ENCODE measurements at regions not wholly inside any gene's neighbourhood (a gene's known extent, or its start where the extent isn't known, plus 50 kb on each side); places are given as distances from the start of the nearest gene placed in this dataset.

DNA sequence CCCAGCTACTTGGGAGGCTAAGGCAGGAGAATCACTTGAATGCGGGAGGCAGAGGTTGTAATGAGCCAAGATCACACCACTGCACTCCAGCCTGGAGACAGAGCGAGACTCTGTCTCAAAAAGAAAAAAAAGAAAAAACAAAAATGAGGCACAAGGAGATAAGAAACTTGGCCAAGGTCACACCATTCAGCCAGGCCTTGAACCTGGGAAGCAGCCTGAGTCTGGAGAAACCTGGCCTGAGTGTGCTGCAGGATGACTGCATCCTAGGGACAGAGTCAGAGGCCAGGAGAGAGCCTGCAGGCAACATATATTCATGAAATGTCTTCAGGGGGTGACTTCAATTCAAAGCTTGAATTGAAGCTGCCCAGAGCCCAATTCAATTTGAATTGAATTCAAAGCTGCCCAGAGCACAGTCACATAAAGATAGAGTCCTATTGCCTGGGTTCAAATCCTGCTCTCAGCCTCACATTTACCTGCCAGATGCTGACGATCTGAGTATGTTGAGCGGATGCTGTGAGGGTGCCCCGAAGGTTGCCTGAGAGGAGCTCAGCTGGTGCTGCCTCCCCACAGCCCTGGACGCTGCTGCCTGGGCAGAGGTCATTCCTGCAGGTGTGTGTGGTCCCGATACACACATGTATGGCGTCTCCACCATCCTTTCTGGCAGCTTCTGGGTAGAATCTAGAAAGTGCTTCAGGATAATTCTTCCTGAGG lies 307.7 kb downstream of the AJAP1 start:
- H3K4me3 ChIP-seq (ENCODE audit: low read depth, low read length) = no peak overlapping the region
- no peak for DNase-seq (ENCODE audit: low read depth)
- TF ChIP-seq, protein P1, sequence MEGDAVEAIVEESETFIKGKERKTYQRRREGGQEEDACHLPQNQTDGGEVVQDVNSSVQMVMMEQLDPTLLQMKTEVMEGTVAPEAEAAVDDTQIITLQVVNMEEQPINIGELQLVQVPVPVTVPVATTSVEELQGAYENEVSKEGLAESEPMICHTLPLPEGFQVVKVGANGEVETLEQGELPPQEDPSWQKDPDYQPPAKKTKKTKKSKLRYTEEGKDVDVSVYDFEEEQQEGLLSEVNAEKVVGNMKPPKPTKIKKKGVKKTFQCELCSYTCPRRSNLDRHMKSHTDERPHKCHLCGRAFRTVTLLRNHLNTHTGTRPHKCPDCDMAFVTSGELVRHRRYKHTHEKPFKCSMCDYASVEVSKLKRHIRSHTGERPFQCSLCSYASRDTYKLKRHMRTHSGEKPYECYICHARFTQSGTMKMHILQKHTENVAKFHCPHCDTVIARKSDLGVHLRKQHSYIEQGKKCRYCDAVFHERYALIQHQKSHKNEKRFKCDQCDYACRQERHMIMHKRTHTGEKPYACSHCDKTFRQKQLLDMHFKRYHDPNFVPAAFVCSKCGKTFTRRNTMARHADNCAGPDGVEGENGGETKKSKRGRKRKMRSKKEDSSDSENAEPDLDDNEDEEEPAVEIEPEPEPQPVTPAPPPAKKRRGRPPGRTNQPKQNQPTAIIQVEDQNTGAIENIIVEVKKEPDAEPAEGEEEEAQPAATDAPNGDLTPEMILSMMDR (conservative IDR thresholded peaks at IDR 0.05; ENCODE audit: low read depth, low read length) = no peak

DNA sequence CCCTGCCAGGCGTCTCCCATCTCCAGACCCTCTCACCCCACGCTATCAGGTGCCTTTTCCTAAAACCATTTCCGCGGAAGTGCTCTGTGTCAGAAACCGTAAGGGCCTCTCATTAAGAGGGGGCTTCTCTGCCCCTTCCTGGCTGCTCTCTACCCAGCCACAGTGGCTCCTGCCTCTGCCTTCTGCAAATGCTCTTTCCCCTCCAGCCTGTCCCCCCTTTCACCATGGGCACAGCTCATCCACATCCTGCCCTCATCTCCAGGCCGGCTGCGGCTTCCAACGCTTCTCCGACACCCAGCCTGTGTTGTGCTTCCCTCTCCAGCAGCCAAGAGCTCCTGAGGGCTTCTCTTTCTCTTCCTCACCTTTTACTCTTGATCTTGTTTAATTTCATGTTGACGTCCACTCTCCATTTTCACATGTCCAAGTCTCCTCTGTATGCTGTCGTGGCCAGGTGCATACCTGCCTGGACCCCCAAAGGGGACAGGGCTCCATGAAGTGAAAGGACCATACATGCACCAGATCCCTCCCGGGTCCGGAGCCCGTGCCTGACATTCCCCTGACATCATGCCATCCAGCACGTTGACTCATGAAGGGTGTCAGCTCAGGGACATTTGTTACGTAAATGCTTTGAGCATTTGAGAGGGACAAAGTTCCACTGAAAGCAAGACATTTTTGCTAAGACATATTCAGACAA lies 306.5 kb downstream of the AJAP1 start:
- no peak for DNase-seq (ENCODE audit: low read depth)
- H3K4me3 ChIP-seq (ENCODE audit: low read depth, low read length) = no peak overlapping the region
- TF ChIP-seq, protein P1 (conservative IDR thresholded peaks at IDR 0.05; ENCODE audit: low read depth, low read length) = no peak

DNA sequence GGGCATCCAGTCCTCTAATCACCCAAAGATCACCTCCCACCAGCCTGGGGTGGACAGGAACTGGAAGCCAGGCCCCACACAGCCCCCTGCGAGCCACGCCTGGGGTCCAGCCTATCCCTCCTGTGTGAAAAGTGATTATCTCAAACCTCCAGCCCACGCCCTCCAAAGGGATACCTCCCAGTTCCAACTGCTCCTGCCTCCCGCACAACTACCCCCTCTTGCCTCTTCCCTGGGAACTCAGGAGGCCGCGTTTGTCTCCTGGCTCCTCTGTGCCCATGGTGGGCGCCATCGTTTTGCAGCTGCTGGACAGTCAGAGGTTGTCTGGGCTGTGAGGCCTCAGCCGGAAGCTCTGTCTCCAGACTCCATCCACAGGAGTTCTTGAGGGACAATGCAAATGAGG lies 305.9 kb downstream of the AJAP1 start:
- no peak overlapping the region for H3K4me3 ChIP-seq (ENCODE audit: low read depth, low read length)
- TF ChIP-seq, protein P1 (conservative IDR thresholded peaks at IDR 0.05; ENCODE audit: low read depth, low read length) = no peak
- no peak for DNase-seq (ENCODE audit: low read depth)

DNA sequence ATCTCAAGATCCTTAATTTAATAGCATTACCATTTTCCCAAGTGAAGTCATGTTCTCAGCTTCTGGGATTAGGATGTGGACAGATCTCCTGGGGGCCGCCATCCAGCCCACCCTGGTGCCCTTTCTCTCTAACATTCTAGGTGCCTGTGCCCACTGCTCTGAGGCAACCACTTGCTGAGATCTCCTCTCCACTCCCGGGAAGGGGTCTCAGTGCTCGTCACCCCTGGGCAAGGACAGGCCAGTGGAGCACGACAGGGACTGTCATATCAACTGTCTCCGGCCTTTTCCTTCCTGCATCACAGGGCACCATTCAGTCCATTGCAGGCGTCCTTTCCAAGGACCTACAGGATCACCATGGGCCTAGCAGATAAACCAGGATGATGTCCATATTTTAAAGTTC lies 304.8 kb downstream of the AJAP1 start:
- TF ChIP-seq, protein P1 (conservative IDR thresholded peaks at IDR 0.05; ENCODE audit: low read depth, low read length) = no peak
- no peak for DNase-seq (ENCODE audit: low read depth)
- no peak overlapping the region for H3K4me3 ChIP-seq (ENCODE audit: low read depth, low read length)

DNA sequence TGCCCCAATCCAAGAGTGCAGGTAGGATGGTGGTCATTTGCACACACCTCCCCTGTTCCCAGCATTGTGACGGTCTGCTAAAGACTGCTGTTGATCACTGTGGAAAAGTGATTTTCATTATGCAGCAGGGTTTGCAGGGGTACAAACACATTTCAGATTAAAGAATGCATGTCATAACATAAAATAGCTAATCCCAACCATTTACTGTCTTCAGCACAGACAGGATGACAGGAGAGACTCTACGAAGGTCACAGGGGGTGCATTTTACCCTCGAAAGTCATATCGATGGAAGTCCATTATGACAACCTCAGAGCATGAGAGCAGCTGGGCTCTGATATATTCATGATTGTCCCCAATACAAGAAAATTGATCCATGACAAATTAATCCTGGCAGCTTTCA lies 302.6 kb downstream of the AJAP1 start:
- TF ChIP-seq, protein P1 (conservative IDR thresholded peaks at IDR 0.05; ENCODE audit: low read depth, low read length) = no peak
- no peak overlapping the region for H3K4me3 ChIP-seq (ENCODE audit: low read depth, low read length)
- no peak for DNase-seq (ENCODE audit: low read depth)

DNA sequence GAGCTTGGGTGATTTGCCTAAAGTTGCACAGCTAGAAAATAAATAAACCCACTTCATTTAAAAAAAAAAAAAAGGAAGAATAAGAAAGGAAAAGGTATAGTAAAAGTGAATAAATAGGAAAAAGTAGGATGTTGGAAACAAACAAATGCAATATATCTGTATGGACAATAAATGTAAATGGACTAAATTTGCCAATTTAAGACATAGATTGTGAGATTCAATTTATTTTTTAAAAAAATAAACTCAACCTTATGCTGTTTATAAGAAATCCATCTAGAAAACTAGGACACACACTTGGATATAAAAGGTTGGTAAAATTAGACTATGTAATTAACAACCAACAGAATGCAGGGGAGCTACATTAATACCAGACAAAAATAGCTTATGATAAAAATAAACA lies 300.0 kb downstream of the AJAP1 start:
- TF ChIP-seq, protein P1 (conservative IDR thresholded peaks at IDR 0.05; ENCODE audit: low read depth, low read length) = no peak
- no peak overlapping the region for H3K4me3 ChIP-seq (ENCODE audit: low read depth, low read length)
- DNase-seq (ENCODE audit: low read depth) = no peak

DNA sequence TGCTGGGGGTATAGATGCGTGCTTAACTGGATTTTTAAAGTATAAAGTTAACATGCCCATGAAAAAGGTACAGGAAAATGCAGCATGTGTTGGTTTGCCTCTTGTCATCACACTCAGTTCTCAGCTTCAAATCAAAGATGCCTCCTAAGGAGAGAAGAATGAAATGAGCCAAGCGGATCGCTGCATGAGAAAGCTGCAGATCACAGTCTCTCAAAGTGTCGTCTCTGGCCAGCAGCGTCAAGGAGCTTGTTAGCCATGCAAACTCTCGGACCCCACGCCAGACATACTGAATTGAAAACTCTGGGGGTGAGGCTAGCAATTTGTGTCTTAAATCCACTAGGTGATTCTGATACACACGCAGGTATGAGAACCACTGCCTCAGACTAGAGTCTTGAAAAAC lies 297.2 kb downstream of the AJAP1 start:
- no peak overlapping the region for H3K4me3 ChIP-seq (ENCODE audit: low read depth, low read length)
- TF ChIP-seq, protein P1 (conservative IDR thresholded peaks at IDR 0.05; ENCODE audit: low read depth, low read length) = no peak
- DNase-seq (ENCODE audit: low read depth) = no peak
